GM18511 (cell line): ENCODE measurements at regions not wholly inside any gene's neighbourhood (a gene's known extent, or its start where the extent isn't known, plus 50 kb on each side); places are given as distances from the start of the nearest gene placed in this dataset.
A peak's percentile ranks its signal among the peaks of the same experiment; 100 is the strongest.

ENCODE experiments used
- ATAC-seq: cut with Tn5 transposase; IDR thresholded peaks from one replicate; pipeline ENCODE4 v1.9.1; 2021; ENCODE audit warnings: mild to moderate bottlenecking, moderate library complexity; ENCODE audit not compliant: unreplicated experiment

GRCh38 chr2:153109793-153110192, 368.8 kb downstream of the RPRM start:
- no peak for ATAC-seq

- ATAC-seq: peak; percentile 74
These were observed 371.6 kb downstream of the RPRM start for GRCh38 chr2:153106802-153107477.

GRCh38 chr2:153105829-153106578, 372.6 kb downstream of the RPRM start:
- peak; percentile 23 for ATAC-seq

- no peak for ATAC-seq
These were observed 377.4 kb downstream of the RPRM start for GRCh38 chr2:153101187-153101586.

- ATAC-seq: no peak
These were observed 378.4 kb downstream of the RPRM start for GRCh38 chr2:153100151-153100550.

GRCh38 chr2:153098073-153098472, 379.7 kb downstream of the ARL6IP6 start:
- ATAC-seq: no peak

GRCh38 chr2:153096272-153096671, 377.9 kb downstream of the ARL6IP6 start:
- ATAC-seq: no peak

- ATAC-seq: no peak
These were observed 372.9 kb downstream of the ARL6IP6 start for GRCh38 chr2:153091344-153091743.

- no peak for ATAC-seq
These were observed 360.9 kb downstream of the ARL6IP6 start for GRCh38 chr2:153079315-153079714.

GRCh38 chr2:153077311-153077710, 358.9 kb downstream of the ARL6IP6 start:
- ATAC-seq: no peak

GRCh38 chr2:153074207-153074606, 355.8 kb downstream of the ARL6IP6 start:
- ATAC-seq: no peak

GRCh38 chr2:153072813-153073212, 354.4 kb downstream of the ARL6IP6 start:
- ATAC-seq: no peak

GRCh38 chr2:153072077-153072476, 353.7 kb downstream of the ARL6IP6 start:
- ATAC-seq: no peak

GRCh38 chr2:153071090-153071489, 352.7 kb downstream of the ARL6IP6 start:
- ATAC-seq: no peak

GRCh38 chr2:153068915-153069314, 350.5 kb downstream of the ARL6IP6 start:
- no peak for ATAC-seq

GRCh38 chr2:153068052-153068451, 349.6 kb downstream of the ARL6IP6 start:
- no peak for ATAC-seq

GRCh38 chr2:153059338-153060052, 341.1 kb downstream of the ARL6IP6 start:
- no peak for ATAC-seq

- ATAC-seq: no peak
These were observed 339.3 kb downstream of the ARL6IP6 start for GRCh38 chr2:153057743-153058142.

GRCh38 chr2:153055182-153055581, 336.8 kb downstream of the ARL6IP6 start:
- ATAC-seq: no peak

GRCh38 chr2:153052807-153053559, 334.6 kb downstream of the ARL6IP6 start:
- no peak for ATAC-seq

- no peak for ATAC-seq
These were observed 328.8 kb downstream of the ARL6IP6 start for GRCh38 chr2:153047220-153047619.
